ENCODE measurements at regions not wholly inside any gene's neighbourhood (a gene's known extent, or its start where the extent isn't known, plus 50 kb on each side); places are given as distances from the start of the nearest gene placed in this dataset.

DNA sequence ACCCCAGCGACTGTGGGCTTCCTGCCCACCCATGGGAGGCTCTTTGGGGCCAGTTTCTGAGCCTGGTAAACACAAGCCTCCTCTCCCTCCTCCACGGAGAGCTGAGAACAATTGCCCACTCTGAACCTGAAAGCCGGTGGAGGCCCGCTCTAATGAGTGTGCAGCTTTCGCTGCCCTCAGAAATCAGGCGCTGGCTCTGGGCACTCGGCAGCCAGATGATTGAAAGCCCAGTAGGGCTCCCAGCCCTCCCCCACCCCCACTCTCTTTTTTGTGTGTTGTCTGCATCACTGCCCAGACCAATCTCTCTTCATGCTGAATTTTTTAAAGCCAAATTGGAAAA lies 438.9 kb downstream of the RPS24 start:
- Histone ChIP-seq H3K4me1 (ENCODE audit: insufficient read depth, insufficient read length) (peaks cover 7% of the 10 kb centered on the region), H3K36me3 (ENCODE audit: insufficient read depth, insufficient read length, low read length) (no peaks in the 10 kb centered on the region), H3K4me3 (ENCODE audit: insufficient read length, low read depth) (no peak overlapping the region), H3K9me3 (ENCODE audit: insufficient read depth, low read length) (no peaks in the 10 kb centered on the region), H3K27me3 (ENCODE audit: insufficient read depth, insufficient read length) (no peaks in the 10 kb centered on the region), H3K9ac (ENCODE audit: insufficient read length, low read depth) (no peak overlapping the region)
- TF ChIP-seq YY1 (IDR thresholded peaks at IDR 0.05; ENCODE audit: insufficient read depth, insufficient read length) (no peak), ZNF274 (IDR thresholded peaks at IDR 0.05; ENCODE audit: low read depth, low read length) (no peak), SUZ12 (IDR thresholded peaks at IDR 0.05; ENCODE audit: extremely low read depth, insufficient read depth, insufficient read length) (no peak)
- DNase-seq (ENCODE audit: low read depth, low spot score): no peak

DNA sequence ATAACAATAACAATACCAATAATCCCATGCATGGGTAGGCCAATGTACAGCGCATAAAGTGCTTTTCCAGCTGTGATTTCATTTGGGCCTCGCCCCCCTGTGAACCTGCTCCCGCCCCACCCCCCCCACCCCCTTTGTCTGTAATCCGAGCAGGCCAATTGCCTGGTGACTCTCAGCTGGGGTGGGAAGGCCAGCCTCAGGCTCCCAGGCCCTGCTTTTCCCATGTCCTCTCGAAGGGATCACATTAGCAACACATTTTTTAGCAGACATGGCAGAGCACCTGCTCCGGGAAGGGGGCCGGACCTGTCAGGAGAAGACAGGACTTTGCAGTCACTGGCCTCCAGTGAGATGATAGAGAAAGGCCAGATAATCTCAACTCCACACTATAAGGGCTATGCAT lies 439.3 kb downstream of the RPS24 start:
- H3K27me3 ChIP-seq (ENCODE audit: insufficient read depth, insufficient read length): no peaks in the 10 kb centered on the region
- no peak for DNase-seq (ENCODE audit: low read depth, low spot score)
- no peak overlapping the region for H3K4me3 ChIP-seq (ENCODE audit: insufficient read length, low read depth)
- no peaks in the 10 kb centered on the region for H3K36me3 ChIP-seq (ENCODE audit: insufficient read depth, insufficient read length, low read length)
- no peaks in the 10 kb centered on the region for H3K9me3 ChIP-seq (ENCODE audit: insufficient read depth, low read length)
- peaks cover 7% of the 10 kb centered on the region for H3K4me1 ChIP-seq (ENCODE audit: insufficient read depth, insufficient read length)
- H3K9ac ChIP-seq (ENCODE audit: insufficient read length, low read depth): no peak overlapping the region
- no peak for TF ChIP-seq YY1 (IDR thresholded peaks at IDR 0.05; ENCODE audit: insufficient read depth, insufficient read length)
- TF ChIP-seq ZNF274 (IDR thresholded peaks at IDR 0.05; ENCODE audit: low read depth, low read length): no peak
- TF ChIP-seq SUZ12 (IDR thresholded peaks at IDR 0.05; ENCODE audit: extremely low read depth, insufficient read depth, insufficient read length): no peak

DNA sequence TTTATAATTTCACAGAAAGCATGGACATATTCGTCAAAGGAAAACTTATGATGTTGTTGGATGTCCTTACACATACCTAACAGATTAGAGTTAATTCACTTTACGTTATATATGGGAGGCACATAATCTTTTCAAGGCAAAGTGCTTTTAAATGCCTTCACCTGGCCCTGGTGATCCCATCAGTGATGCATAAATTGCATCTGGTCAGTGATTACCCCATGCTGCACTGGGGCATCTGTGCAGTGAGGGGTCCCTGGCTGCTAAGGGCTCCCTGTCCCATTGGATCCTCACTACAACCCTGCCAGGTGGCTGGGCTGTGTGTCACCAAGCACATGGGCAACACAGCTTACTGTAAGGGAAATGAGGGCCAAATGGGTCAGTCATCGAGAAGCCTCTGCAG lies 441.1 kb downstream of the RPS24 start:
- DNase-seq (ENCODE audit: low read depth, low spot score): no peak

DNA sequence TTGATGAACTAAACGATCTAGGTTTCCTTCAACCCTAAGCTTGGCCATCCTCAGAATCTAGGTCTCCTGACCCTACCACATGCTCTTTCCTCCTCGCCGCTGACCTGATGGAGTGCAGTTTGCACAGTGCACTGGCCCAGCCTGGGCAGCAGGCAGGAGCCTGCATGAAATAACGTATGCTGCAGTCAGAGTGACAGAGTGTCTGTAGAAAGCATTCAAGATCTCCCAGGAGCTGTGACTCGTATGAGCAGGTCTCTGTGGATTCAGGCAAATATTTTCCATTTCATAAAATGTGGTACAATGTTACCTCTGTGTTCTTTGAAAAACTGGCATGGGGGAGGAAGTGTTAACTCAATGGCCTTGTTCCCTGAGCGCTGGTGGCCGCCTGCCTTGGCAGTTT lies 441.8 kb downstream of the RPS24 start:
- DNase-seq (ENCODE audit: low read depth, low spot score): no peak
- TF ChIP-seq YY1 (IDR thresholded peaks at IDR 0.05; ENCODE audit: insufficient read depth, insufficient read length) (no peak), ZNF274 (IDR thresholded peaks at IDR 0.05; ENCODE audit: low read depth, low read length) (no peak), SUZ12 (IDR thresholded peaks at IDR 0.05; ENCODE audit: extremely low read depth, insufficient read depth, insufficient read length) (no peak)
- Histone ChIP-seq H3K4me3 (ENCODE audit: insufficient read length, low read depth) (no peak overlapping the region), H3K9ac (ENCODE audit: insufficient read length, low read depth) (no peak overlapping the region), H3K4me1 (ENCODE audit: insufficient read depth, insufficient read length) (peaks cover 7% of the 10 kb centered on the region), H3K9me3 (ENCODE audit: insufficient read depth, low read length) (no peaks in the 10 kb centered on the region), H3K36me3 (ENCODE audit: insufficient read depth, insufficient read length, low read length) (no peaks in the 10 kb centered on the region), H3K27me3 (ENCODE audit: insufficient read depth, insufficient read length) (peaks cover 2% of the 10 kb centered on the region)

More for the DNA sequence above, 441.1 kb downstream of the RPS24 start:
- H3K9me3 ChIP-seq (ENCODE audit: insufficient read depth, low read length): no peaks in the 10 kb centered on the region
- peaks cover 2% of the 10 kb centered on the region for H3K27me3 ChIP-seq (ENCODE audit: insufficient read depth, insufficient read length)
- no peak overlapping the region for H3K4me3 ChIP-seq (ENCODE audit: insufficient read length, low read depth)
- H3K9ac ChIP-seq (ENCODE audit: insufficient read length, low read depth): no peak overlapping the region
- H3K4me1 ChIP-seq (ENCODE audit: insufficient read depth, insufficient read length): peaks cover 7% of the 10 kb centered on the region
- TF ChIP-seq SUZ12 (IDR thresholded peaks at IDR 0.05; ENCODE audit: extremely low read depth, insufficient read depth, insufficient read length): no peak
- TF ChIP-seq YY1 (IDR thresholded peaks at IDR 0.05; ENCODE audit: insufficient read depth, insufficient read length): no peak
- TF ChIP-seq ZNF274 (IDR thresholded peaks at IDR 0.05; ENCODE audit: low read depth, low read length): no peak
- no peaks in the 10 kb centered on the region for H3K36me3 ChIP-seq (ENCODE audit: insufficient read depth, insufficient read length, low read length)

DNA sequence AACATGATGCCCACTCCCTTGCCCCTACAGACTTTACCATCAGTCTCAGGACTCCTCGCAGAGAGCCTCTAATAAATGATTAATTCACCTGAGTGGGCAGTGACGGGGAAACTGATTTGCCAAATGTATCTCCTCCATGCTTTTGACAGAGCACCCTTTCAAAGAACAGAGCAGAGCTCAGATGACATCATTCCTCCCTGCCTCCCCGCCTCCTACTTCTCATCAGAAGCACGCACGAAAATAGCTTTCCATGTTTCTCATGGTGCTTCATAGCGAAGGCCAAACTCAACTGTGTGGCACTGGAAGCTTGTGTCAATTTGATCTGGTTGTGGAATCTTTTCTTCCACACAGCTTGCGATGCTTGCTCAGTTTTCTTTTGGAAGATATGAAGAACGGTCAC lies 442.5 kb downstream of the RPS24 start:
- H3K4me1 ChIP-seq (ENCODE audit: insufficient read depth, insufficient read length): peaks cover 7% of the 10 kb centered on the region
- H3K27me3 ChIP-seq (ENCODE audit: insufficient read depth, insufficient read length): peaks cover 2% of the 10 kb centered on the region
- no peak overlapping the region for H3K4me3 ChIP-seq (ENCODE audit: insufficient read length, low read depth)
- TF ChIP-seq SUZ12 (IDR thresholded peaks at IDR 0.05; ENCODE audit: extremely low read depth, insufficient read depth, insufficient read length) (no peak), ZNF274 (IDR thresholded peaks at IDR 0.05; ENCODE audit: low read depth, low read length) (no peak), YY1 (IDR thresholded peaks at IDR 0.05; ENCODE audit: insufficient read depth, insufficient read length) (no peak)
- no peaks in the 10 kb centered on the region for H3K9me3 ChIP-seq (ENCODE audit: insufficient read depth, low read length)
- no peak overlapping the region for H3K9ac ChIP-seq (ENCODE audit: insufficient read length, low read depth)
- H3K36me3 ChIP-seq (ENCODE audit: insufficient read depth, insufficient read length, low read length): no peaks in the 10 kb centered on the region
- no peak for DNase-seq (ENCODE audit: low read depth, low spot score)

DNA sequence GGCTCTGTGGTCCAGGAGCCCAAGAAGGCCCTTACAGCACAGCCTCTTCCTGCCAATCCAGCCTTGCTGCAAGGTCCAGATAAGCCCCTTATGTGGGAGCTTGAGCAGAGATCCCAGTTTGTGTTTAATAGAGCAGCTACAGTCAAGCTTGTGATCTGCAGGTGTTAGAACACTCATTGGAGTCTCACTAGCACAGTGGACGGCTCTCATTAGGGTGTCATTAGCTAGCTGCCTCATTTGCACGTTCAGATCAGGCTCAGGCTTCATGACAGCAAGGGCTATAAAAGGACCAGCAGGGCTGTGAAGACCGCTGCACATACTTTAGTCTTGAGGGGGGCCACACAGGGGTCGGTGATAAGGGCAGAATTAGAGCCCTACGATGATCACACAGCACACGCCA lies 443.2 kb downstream of the RPS24 start:
- Histone ChIP-seq H3K4me1 (ENCODE audit: insufficient read depth, insufficient read length) (peaks cover 5% of the 10 kb centered on the region), H3K9me3 (ENCODE audit: insufficient read depth, low read length) (no peaks in the 10 kb centered on the region), H3K36me3 (ENCODE audit: insufficient read depth, insufficient read length, low read length) (no peaks in the 10 kb centered on the region), H3K4me3 (ENCODE audit: insufficient read length, low read depth) (no peak overlapping the region), H3K9ac (ENCODE audit: insufficient read length, low read depth) (no peak overlapping the region), H3K27me3 (ENCODE audit: insufficient read depth, insufficient read length) (peaks cover 2% of the 10 kb centered on the region)
- no peak for DNase-seq (ENCODE audit: low read depth, low spot score)
- TF ChIP-seq ZNF274 (IDR thresholded peaks at IDR 0.05; ENCODE audit: low read depth, low read length) (no peak), SUZ12 (IDR thresholded peaks at IDR 0.05; ENCODE audit: extremely low read depth, insufficient read depth, insufficient read length) (no peak), YY1 (IDR thresholded peaks at IDR 0.05; ENCODE audit: insufficient read depth, insufficient read length) (no peak)

DNA sequence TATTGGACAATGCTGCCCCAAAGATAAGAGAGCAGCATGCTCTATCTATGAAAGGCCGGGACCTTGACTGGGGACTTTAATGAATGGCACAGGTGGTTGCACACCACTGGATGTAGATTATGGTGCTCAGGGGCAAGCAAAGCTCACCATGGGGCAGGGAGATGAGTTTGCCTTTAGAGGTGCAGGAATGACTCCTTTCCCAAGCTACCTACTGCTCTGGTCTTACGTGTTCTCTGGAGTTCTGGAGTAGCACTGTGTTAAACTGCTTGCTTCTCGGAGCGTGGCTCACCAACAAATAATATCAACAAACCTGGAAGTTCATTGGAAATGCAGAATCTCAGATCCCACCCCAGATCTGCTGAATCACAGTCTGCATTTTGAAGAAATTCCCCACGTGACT lies 445.3 kb downstream of the RPS24 start:
- Histone ChIP-seq H3K36me3 (ENCODE audit: insufficient read depth, insufficient read length, low read length) (no peaks in the 10 kb centered on the region), H3K9me3 (ENCODE audit: insufficient read depth, low read length) (no peaks in the 10 kb centered on the region), H3K4me1 (ENCODE audit: insufficient read depth, insufficient read length) (no peaks in the 10 kb centered on the region), H3K4me3 (ENCODE audit: insufficient read length, low read depth) (no peak overlapping the region), H3K9ac (ENCODE audit: insufficient read length, low read depth) (no peak overlapping the region), H3K27me3 (ENCODE audit: insufficient read depth, insufficient read length) (peaks cover 2% of the 10 kb centered on the region)
- no peak for DNase-seq (ENCODE audit: low read depth, low spot score)
- no peak for TF ChIP-seq ZNF274 (IDR thresholded peaks at IDR 0.05; ENCODE audit: low read depth, low read length)
- TF ChIP-seq SUZ12 (IDR thresholded peaks at IDR 0.05; ENCODE audit: extremely low read depth, insufficient read depth, insufficient read length): no peak
- no peak for TF ChIP-seq YY1 (IDR thresholded peaks at IDR 0.05; ENCODE audit: insufficient read depth, insufficient read length)

DNA sequence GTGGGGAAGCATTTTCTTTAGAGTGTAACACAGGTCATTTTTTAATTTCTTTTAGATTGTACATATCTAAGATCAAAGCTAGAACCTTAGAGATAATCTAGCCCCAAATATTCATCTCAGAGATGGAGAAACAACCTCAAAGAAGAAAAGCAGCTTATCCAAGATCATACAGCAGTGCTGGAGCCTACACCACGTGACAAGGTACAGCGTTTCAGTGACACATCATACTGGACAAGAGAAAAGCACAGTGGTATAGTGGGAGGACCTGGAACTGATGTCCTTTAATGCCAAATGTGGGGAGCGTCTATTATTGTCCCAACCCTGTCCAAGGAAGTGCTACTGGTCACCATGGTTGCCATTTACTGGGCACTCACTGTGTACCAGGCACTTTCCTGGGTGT lies 445.8 kb downstream of the RPS24 start:
- TF ChIP-seq ZNF274 (IDR thresholded peaks at IDR 0.05; ENCODE audit: low read depth, low read length): no peak
- no peak for TF ChIP-seq SUZ12 (IDR thresholded peaks at IDR 0.05; ENCODE audit: extremely low read depth, insufficient read depth, insufficient read length)
- TF ChIP-seq YY1 (IDR thresholded peaks at IDR 0.05; ENCODE audit: insufficient read depth, insufficient read length): no peak
- no peak overlapping the region for H3K9ac ChIP-seq (ENCODE audit: insufficient read length, low read depth)
- no peaks in the 10 kb centered on the region for H3K36me3 ChIP-seq (ENCODE audit: insufficient read depth, insufficient read length, low read length)
- no peaks in the 10 kb centered on the region for H3K4me1 ChIP-seq (ENCODE audit: insufficient read depth, insufficient read length)
- DNase-seq (ENCODE audit: low read depth, low spot score): no peak
- no peaks in the 10 kb centered on the region for H3K9me3 ChIP-seq (ENCODE audit: insufficient read depth, low read length)
- no peak overlapping the region for H3K4me3 ChIP-seq (ENCODE audit: insufficient read length, low read depth)
- H3K27me3 ChIP-seq (ENCODE audit: insufficient read depth, insufficient read length): peaks cover 2% of the 10 kb centered on the region
